KG1 (cell line): ENCODE measurements at regions not wholly inside any gene's neighbourhood (a gene's known extent, or its start where the extent isn't known, plus 50 kb on each side); places are given as distances from the start of the nearest gene placed in this dataset.

ENCODE experiments used
- DNase-seq: peaks from one replicate; lab custom pipeline; 2025; lab: John Stamatoyannopoulos, UW

- no peak for DNase-seq
Observed at GRCh38 chr16:55943267-55943666, 68.1 kb upstream of the CES5A start.

- DNase-seq, result no peak
Observed at GRCh38 chr16:55942821-55943220, 67.6 kb upstream of the CES5A start.

DNA sequence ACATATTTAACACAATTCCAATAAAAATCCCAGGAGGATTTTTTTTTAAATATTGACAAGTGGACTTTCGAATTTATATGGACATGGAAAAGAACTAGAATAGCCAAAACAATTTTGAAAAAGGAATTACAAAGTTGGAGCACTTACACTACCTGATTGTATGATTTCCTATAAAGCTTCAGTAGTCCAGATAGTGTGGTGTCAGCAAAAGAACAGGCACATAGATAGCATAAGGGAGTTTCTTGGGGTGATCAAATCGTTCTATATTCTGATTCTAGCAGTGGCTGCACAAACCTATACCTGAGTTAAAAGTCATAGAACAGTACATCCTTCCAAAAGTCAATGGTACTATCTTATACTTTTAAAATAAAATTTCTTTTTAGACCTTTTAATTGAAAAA, 66.4 kb upstream of the CES5A start:
- no peak for DNase-seq

DNA sequence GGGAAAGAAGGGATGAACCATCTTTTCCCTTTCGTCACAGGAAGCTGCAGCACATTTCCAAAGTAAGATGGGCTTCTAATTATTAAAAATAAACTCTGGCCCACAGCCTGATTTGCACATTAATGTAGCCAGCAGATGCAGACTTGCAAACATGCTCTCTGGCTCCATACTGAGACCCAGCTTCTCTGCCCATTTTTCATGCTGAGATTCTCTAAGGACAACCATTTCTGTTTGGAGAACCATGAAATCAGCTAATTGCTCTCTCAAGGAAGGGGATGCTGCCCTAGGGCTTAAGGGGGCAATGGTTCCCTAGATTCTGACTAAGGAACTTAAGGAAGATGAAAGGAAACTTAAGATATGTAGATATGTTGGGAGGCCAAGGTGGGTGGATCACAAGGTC, 63.0 kb upstream of the CES5A start:
- DNase-seq, result no peak

DNA sequence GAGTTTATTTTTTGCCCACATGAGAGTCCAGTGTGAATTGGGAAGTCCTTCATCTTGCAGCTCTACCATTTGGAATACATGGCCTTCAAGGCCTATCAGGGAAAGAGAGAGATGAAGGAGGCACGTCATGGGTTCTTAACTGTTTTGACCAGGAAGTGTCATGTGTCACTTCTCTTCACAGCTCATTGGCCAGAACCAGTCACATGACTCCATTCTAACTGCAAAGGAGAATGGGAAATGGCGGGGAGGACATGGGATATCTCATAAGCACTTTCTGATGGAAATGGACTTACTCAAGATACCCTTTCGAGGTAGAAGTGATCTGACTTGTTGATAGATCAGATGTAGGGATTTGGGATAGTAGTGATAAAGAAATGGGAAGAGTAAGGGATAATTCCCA, 57.9 kb upstream of the CES5A start:
- no peak for DNase-seq

GRCh38 chr16:55930036-55930435, 54.9 kb upstream of the CES5A start:
- DNase-seq, result no peak

GRCh38 chr16:55929181-55929580, 54.0 kb upstream of the CES5A start:
- no peak for DNase-seq

DNA sequence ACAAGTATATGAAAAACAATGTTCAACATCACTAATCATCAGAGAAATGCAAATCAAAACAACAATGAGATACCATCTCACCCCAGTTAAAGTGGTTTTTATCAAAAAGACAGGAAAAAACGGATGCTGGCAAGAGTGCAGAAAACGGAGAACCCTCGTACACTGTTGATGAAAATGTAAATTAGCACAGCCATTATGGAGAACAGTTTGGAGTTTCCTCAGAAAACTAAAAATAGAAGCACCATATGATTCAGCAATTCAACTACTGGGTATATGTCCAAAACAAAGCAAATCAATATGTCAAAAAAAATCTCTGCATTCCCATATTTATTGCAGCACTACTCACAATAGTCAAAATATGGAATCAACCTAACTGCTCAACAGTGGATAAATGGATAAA, 50.1 kb upstream of the CES5A start:
- DNase-seq, result no peak
